22Rv1 (cell line): ENCODE measurements at regions not wholly inside any gene's neighbourhood (a gene's known extent, or its start where the extent isn't known, plus 50 kb on each side); places are given as distances from the start of the nearest gene placed in this dataset.

Source experiments
- CTCF ChIP-seq: fragments of 450-650 bp; IDR thresholded peaks from 2 replicates; pipeline ENCODE4 v1.5.1; 2017; ENCODE audit warnings: mild to moderate bottlenecking
- ZFX ChIP-seq: fragments of 450-650 bp; IDR thresholded peaks from 2 replicates; pipeline ENCODE4 v1.6.1; 2017; ENCODE audit warnings: antibody characterized with exemption, borderline replicate concordance

- peak; percentile 95 for TF ChIP-seq CTCF
- TF ChIP-seq ZFX, result no peak
Measured at GRCh38 chr18:37778417-37779165, 213.0 kb upstream of the CELF4 start.
